NT2/D1 (cell line): ENCODE measurements at regions not wholly inside any gene's neighbourhood (a gene's known extent, or its start where the extent isn't known, plus 50 kb on each side); places are given as distances from the start of the nearest gene placed in this dataset.

ENCODE experiments used
- DNase-seq: peaks from one replicate; pipeline ENCODE4 v3.0.0-alpha.2; 2011; ENCODE audit warnings: low read depth, low spot score
- H3K27me3 ChIP-seq: 2 replicates; pipeline ENCODE4 v1.6.0; 2011; ENCODE audit warnings: mild to moderate bottlenecking; ENCODE audit not compliant: insufficient read length, insufficient read depth
- H3K36me3 ChIP-seq: 2 replicates; pipeline ENCODE4 v1.6.1; 2011; ENCODE audit warnings: mild to moderate bottlenecking, low read length, mixed read lengths; ENCODE audit not compliant: insufficient read depth, insufficient read length
- H3K4me1 ChIP-seq: 2 replicates; pipeline ENCODE4 v1.5.1; 2011; ENCODE audit not compliant: insufficient read depth, insufficient read length
- H3K4me3 ChIP-seq: 2 replicates; pipeline ENCODE4 v1.5.1; 2011; ENCODE audit warnings: low read depth; ENCODE audit not compliant: insufficient read length
- H3K9ac ChIP-seq: 2 replicates; pipeline ENCODE4 v1.6.0; 2011; ENCODE audit warnings: low read depth; ENCODE audit not compliant: insufficient read length
- H3K9me3 ChIP-seq: 2 replicates; pipeline ENCODE4 v1.5.1; 2011; ENCODE audit warnings: mild to moderate bottlenecking, low read length; ENCODE audit not compliant: insufficient read depth
- SUZ12 ChIP-seq: IDR thresholded peaks from 2 replicates; pipeline ENCODE4 v1.6.1; 2011; ENCODE audit not compliant: insufficient read length, insufficient read depth; ENCODE audit errors: extremely low read depth
- YY1 ChIP-seq: IDR thresholded peaks from 2 replicates; pipeline ENCODE4 v1.6.1; 2011; ENCODE audit not compliant: insufficient read length, insufficient read depth
- ZNF274 ChIP-seq: IDR thresholded peaks from 2 replicates; pipeline ENCODE4 v1.6.1; 2011; ENCODE audit warnings: mild to moderate bottlenecking, low read depth, low read length

GRCh38 chr6:163857421-163857820 is 442.9 kb downstream of the QKI start:
- no peak overlapping the region for H3K4me3 ChIP-seq
- H3K27me3 ChIP-seq, result no peaks in the 10 kb centered on the region
- no peak for DNase-seq
- TF ChIP-seq ZNF274 (no peak), YY1 (no peak)
- H3K9me3 ChIP-seq, result no peaks in the 10 kb centered on the region
- H3K4me1 ChIP-seq, result no peaks in the 10 kb centered on the region
- no peaks in the 10 kb centered on the region for H3K36me3 ChIP-seq
- no peak overlapping the region for H3K9ac ChIP-seq

GRCh38 chr6:163850874-163851273 is 436.4 kb downstream of the QKI start:
- no peak for TF ChIP-seq ZNF274
- no peak for TF ChIP-seq SUZ12
- no peak for TF ChIP-seq YY1
- Histone ChIP-seq H3K4me1 (no peaks in the 10 kb centered on the region), H3K9me3 (peaks cover 9% of the 10 kb centered on the region), H3K9ac (no peak overlapping the region), H3K36me3 (no peaks in the 10 kb centered on the region), H3K4me3 (no peak overlapping the region), H3K27me3 (no peaks in the 10 kb centered on the region)
- DNase-seq, result no peak

- TF ChIP-seq SUZ12 (no peak), ZNF274 (no peak), YY1 (no peak)
These were observed 430.2 kb downstream of the QKI start for GRCh38 chr6:163844761-163845160.

GRCh38 chr6:163844357-163844756 is 429.8 kb downstream of the QKI start:
- no peak overlapping the region for H3K9ac ChIP-seq
- peaks cover 9% of the 10 kb centered on the region; the same call in 1 of the 2 replicates for H3K9me3 ChIP-seq
- H3K27me3 ChIP-seq, result no peaks in the 10 kb centered on the region
- H3K36me3 ChIP-seq, result no peaks in the 10 kb centered on the region
- DNase-seq, result no peak
- no peak for TF ChIP-seq YY1
- TF ChIP-seq ZNF274, result no peak
- TF ChIP-seq SUZ12, result no peak
- H3K4me3 ChIP-seq, result no peak overlapping the region
- H3K4me1 ChIP-seq, result no peaks in the 10 kb centered on the region

More at GRCh38 chr6:163844761-163845160, 430.2 kb downstream of the QKI start:
- peaks cover 9% of the 10 kb centered on the region; the same call in 1 of the 2 replicates for H3K9me3 ChIP-seq
- no peak overlapping the region for H3K9ac ChIP-seq
- no peak overlapping the region for H3K4me3 ChIP-seq
- no peaks in the 10 kb centered on the region for H3K36me3 ChIP-seq
- no peaks in the 10 kb centered on the region for H3K4me1 ChIP-seq
- no peaks in the 10 kb centered on the region for H3K27me3 ChIP-seq
- no peak for DNase-seq

GRCh38 chr6:163843218-163843617 is 428.7 kb downstream of the QKI start:
- no peak overlapping the region for H3K9ac ChIP-seq
- no peak for TF ChIP-seq ZNF274
- TF ChIP-seq SUZ12, result no peak
- TF ChIP-seq YY1, result no peak
- H3K9me3 ChIP-seq, result peaks cover 9% of the 10 kb centered on the region; the same call in 1 of the 2 replicates
- H3K4me3 ChIP-seq, result no peak overlapping the region
- H3K36me3 ChIP-seq, result no peaks in the 10 kb centered on the region
- no peaks in the 10 kb centered on the region for H3K4me1 ChIP-seq
- DNase-seq, result no peak
- no peaks in the 10 kb centered on the region for H3K27me3 ChIP-seq

- Histone ChIP-seq H3K4me3 (no peak overlapping the region), H3K9ac (no peak overlapping the region), H3K36me3 (no peaks in the 10 kb centered on the region), H3K27me3 (no peaks in the 10 kb centered on the region), H3K4me1 (no peaks in the 10 kb centered on the region), H3K9me3 (peaks cover 9% of the 10 kb centered on the region; the same call in 1 of the 2 replicates)
- no peak for DNase-seq
- no peak for TF ChIP-seq SUZ12
- no peak for TF ChIP-seq YY1
- TF ChIP-seq ZNF274, result no peak
These were observed 427.9 kb downstream of the QKI start for GRCh38 chr6:163842467-163842866.

- H3K27me3 ChIP-seq, result no peaks in the 10 kb centered on the region
- H3K9ac ChIP-seq, result no peak overlapping the region
- TF ChIP-seq SUZ12 (no peak), ZNF274 (no peak), YY1 (no peak)
- DNase-seq, result no peak
- no peak overlapping the region for H3K4me3 ChIP-seq
- peaks cover 9% of the 10 kb centered on the region; the same call in 1 of the 2 replicates for H3K9me3 ChIP-seq
- H3K4me1 ChIP-seq, result no peaks in the 10 kb centered on the region
- no peaks in the 10 kb centered on the region for H3K36me3 ChIP-seq
These were observed 427.2 kb downstream of the QKI start for GRCh38 chr6:163841733-163842132.
